Skeletal muscle tissue (tissue), 3 donors: ENCODE measurements at regions not wholly inside any gene's neighbourhood (a gene's known extent, or its start where the extent isn't known, plus 50 kb on each side); places are given as distances from the start of the nearest gene placed in this dataset.
"Not testable (repeated sequence)": the region's sequence is repeated elsewhere in the genome, so short reads cannot be mapped to it uniquely, and the experiment has no call there.

ENCODE experiments used
- H3K27ac ChIP-seq: one replicate; pipeline ENCODE4 v1.7.0; 2013; ENCODE audit warnings: mild to moderate bottlenecking, low read depth, low read length, inconsistent platforms
- H3K27me3 ChIP-seq, 3 donors: one replicate each; pipeline ENCODE4 v1.7.0; 2013; ENCODE audit warnings: low read length in 3 of 3; ENCODE audit not compliant: control insufficient read depth in 3 of 3, insufficient read depth in 3 of 3
- H3K36me3 ChIP-seq, 3 donors: one replicate each; pipeline ENCODE4 v1.7.0; 2013; ENCODE audit warnings: low read length in 3 of 3; ENCODE audit not compliant: control insufficient read depth in 3 of 3, insufficient read depth in 3 of 3
- H3K4me1 ChIP-seq, 3 donors: one replicate each; pipeline ENCODE4 v1.7.0; 2013; ENCODE audit warnings: low read length in 3 of 3, mild to moderate bottlenecking in 3 of 3; ENCODE audit not compliant: control insufficient read depth in 3 of 3, insufficient read depth in 3 of 3
- H3K4me3 ChIP-seq, 3 donors: one replicate each; pipeline ENCODE4 v1.7.0; 2013; ENCODE audit warnings: low read length in 3 of 3
- H3K9ac ChIP-seq, 3 donors: one replicate each; pipeline ENCODE4 v1.7.0; 2013; ENCODE audit warnings: low read length in 3 of 3, mild to moderate bottlenecking in 3 of 3, moderate library complexity in 2 of 3, low read depth in 1 of 3
- H3K9me3 ChIP-seq, 3 donors: one replicate each; pipeline ENCODE4 v1.7.0; 2013; ENCODE audit warnings: low read length in 3 of 3; ENCODE audit not compliant: control insufficient read depth in 3 of 3
- donor health status: Osteomylitis.

- H3K27ac ChIP-seq, result no peak overlapping the region
- no peak overlapping the region for H3K9ac ChIP-seq
- no peak overlapping the region for H3K4me3 ChIP-seq
- no peaks in the 10 kb centered on the region for H3K9me3 ChIP-seq
- peaks cover 0 to 18% (median 6%) of the 10 kb centered on the region in 3 donors for H3K4me1 ChIP-seq
- no peaks in the 10 kb centered on the region for H3K36me3 ChIP-seq
- no peaks in the 10 kb centered on the region for H3K27me3 ChIP-seq
Measured at GRCh38 chr6:7000825-7001777, 106.7 kb upstream of the RREB1 start.

- H3K9me3 ChIP-seq, result no peaks in the 10 kb centered on the region
- no peak overlapping the region for H3K9ac ChIP-seq
- H3K4me1 ChIP-seq, result peaks cover 0 to 15% (median 4%) of the 10 kb centered on the region in 3 donors
- H3K27me3 ChIP-seq, result no peaks in the 10 kb centered on the region
- H3K27ac ChIP-seq, result no peak overlapping the region
- H3K4me3 ChIP-seq, result no peak overlapping the region
- no peaks in the 10 kb centered on the region for H3K36me3 ChIP-seq
Measured at GRCh38 chr6:7003041-7003440, 104.7 kb upstream of the RREB1 start.

GRCh38 chr6:7004581-7005297 lies 103.0 kb upstream of the RREB1 start:
- no peaks in the 10 kb centered on the region for H3K36me3 ChIP-seq
- H3K9ac ChIP-seq, result no peak overlapping the region
- H3K27me3 ChIP-seq, result no peaks in the 10 kb centered on the region
- H3K4me1 ChIP-seq, result peaks cover 0 to 13% (median 2%) of the 10 kb centered on the region in 3 donors
- H3K4me3 ChIP-seq, result no peak overlapping the region
- no peaks in the 10 kb centered on the region for H3K9me3 ChIP-seq
- H3K27ac ChIP-seq, result no peak overlapping the region

GRCh38 chr6:7006515-7007191 lies 101.1 kb upstream of the RREB1 start:
- Histone ChIP-seq H3K27ac (no peak overlapping the region), H3K9me3 (no peaks in the 10 kb centered on the region), H3K4me1 (peaks cover 0 to 13% (median 2%) of the 10 kb centered on the region in 3 donors), H3K9ac (no peak overlapping the region), H3K4me3 (no peak overlapping the region), H3K36me3 (no peaks in the 10 kb centered on the region), H3K27me3 (no peaks in the 10 kb centered on the region)

- no peak overlapping the region for H3K4me3 ChIP-seq
- H3K27ac ChIP-seq, result no peak overlapping the region
Measured at GRCh38 chr6:7008451-7008988, 99.2 kb upstream of the RREB1 start.

GRCh38 chr6:7016226-7016625 lies 91.5 kb upstream of the RREB1 start:
- H3K27ac ChIP-seq, result no peak overlapping the region

More at GRCh38 chr6:7008451-7008988, 99.2 kb upstream of the RREB1 start:
- H3K36me3 ChIP-seq, result no peaks in the 10 kb centered on the region
- no peaks in the 10 kb centered on the region for H3K9me3 ChIP-seq
- H3K9ac ChIP-seq, result no peak overlapping the region
- no peaks in the 10 kb centered on the region for H3K27me3 ChIP-seq
- H3K4me1 ChIP-seq, result peaks cover 0 to 13% (median 2%) of the 10 kb centered on the region in 3 donors

GRCh38 chr6:7021301-7021700 lies 86.5 kb upstream of the RREB1 start:
- Histone ChIP-seq H3K4me3 (no peak overlapping the region), H3K9ac (no peak overlapping the region), H3K9me3 (no peaks in the 10 kb centered on the region), H3K27ac (no peak overlapping the region), H3K36me3 (no peaks in the 10 kb centered on the region), H3K4me1 (no peaks in the 10 kb centered on the region), H3K27me3 (no peaks in the 10 kb centered on the region)

More at GRCh38 chr6:7016226-7016625, 91.5 kb upstream of the RREB1 start:
- Histone ChIP-seq H3K9me3 (no peaks in the 10 kb centered on the region), H3K36me3 (no peaks in the 10 kb centered on the region), H3K4me1 (no peaks in the 10 kb centered on the region), H3K27me3 (no peaks in the 10 kb centered on the region), H3K9ac (no peak overlapping the region), H3K4me3 (no peak overlapping the region)

- no peak overlapping the region for H3K9ac ChIP-seq
- H3K36me3 ChIP-seq, result no peaks in the 10 kb centered on the region
- H3K27me3 ChIP-seq, result no peaks in the 10 kb centered on the region
- no peak overlapping the region for H3K4me3 ChIP-seq
- H3K9me3 ChIP-seq, result no peaks in the 10 kb centered on the region
- H3K27ac ChIP-seq, result no peak overlapping the region
- no peaks in the 10 kb centered on the region for H3K4me1 ChIP-seq
Measured at GRCh38 chr6:7025861-7026260, 81.9 kb upstream of the RREB1 start.

GRCh38 chr6:7028963-7029362 lies 78.8 kb upstream of the RREB1 start:
- not testable (repeated sequence) for H3K27ac ChIP-seq, H3K9me3 ChIP-seq, H3K27me3 ChIP-seq, H3K9ac ChIP-seq, H3K4me1 ChIP-seq, H3K4me3 ChIP-seq, H3K36me3 ChIP-seq
